ENCODE measurements at regions not wholly inside any gene's neighbourhood (a gene's known extent, or its start where the extent isn't known, plus 50 kb on each side); places are given as distances from the start of the nearest gene placed in this dataset.

DNA sequence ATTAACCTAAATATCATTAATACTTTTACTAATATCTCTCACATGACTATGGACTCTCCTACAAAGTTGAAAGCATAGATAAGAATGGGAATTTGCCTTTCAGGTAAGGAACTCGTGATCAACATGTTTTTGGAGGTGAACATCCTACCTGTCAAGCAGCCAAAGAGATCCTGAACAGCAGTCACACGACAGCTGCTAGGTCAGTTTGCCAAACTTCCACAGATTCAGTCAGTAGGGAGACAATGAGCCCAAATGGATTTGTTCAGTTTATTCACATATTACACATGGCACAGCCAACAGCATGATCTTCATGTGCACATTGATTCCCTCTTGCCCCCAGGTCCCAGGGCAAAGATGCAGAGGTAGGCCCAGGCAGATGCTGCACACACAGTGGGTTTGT lies 86.1 kb upstream of the LOC128125822 start:
- H3K4me1 Mint-ChIP-seq (ENCODE audit: low read depth) = no peaks in the 10 kb centered on the region
- H3K27ac Mint-ChIP-seq = no peak overlapping the region
- H3K36me3 Mint-ChIP-seq (ENCODE audit: low read depth) = no peaks in the 10 kb centered on the region
- no peaks in the 10 kb centered on the region for H3K9me3 Mint-ChIP-seq
- H3K4me3 Mint-ChIP-seq = no peak overlapping the region
- peaks cover 4% of the 10 kb centered on the region for H3K27me3 Mint-ChIP-seq (ENCODE audit: low read depth)

- H3K27me3 Mint-ChIP-seq (ENCODE audit: low read depth) = peaks cover 7% of the 10 kb centered on the region
- no peak overlapping the region for H3K27ac Mint-ChIP-seq
- H3K4me1 Mint-ChIP-seq (ENCODE audit: low read depth) = no peaks in the 10 kb centered on the region
- H3K36me3 Mint-ChIP-seq (ENCODE audit: low read depth) = no peaks in the 10 kb centered on the region
- H3K9me3 Mint-ChIP-seq = no peaks in the 10 kb centered on the region
- H3K4me3 Mint-ChIP-seq = no peak overlapping the region
Measured at GRCh38 chr6:63487103-63487813, 85.0 kb upstream of the LOC128125822 start.

DNA sequence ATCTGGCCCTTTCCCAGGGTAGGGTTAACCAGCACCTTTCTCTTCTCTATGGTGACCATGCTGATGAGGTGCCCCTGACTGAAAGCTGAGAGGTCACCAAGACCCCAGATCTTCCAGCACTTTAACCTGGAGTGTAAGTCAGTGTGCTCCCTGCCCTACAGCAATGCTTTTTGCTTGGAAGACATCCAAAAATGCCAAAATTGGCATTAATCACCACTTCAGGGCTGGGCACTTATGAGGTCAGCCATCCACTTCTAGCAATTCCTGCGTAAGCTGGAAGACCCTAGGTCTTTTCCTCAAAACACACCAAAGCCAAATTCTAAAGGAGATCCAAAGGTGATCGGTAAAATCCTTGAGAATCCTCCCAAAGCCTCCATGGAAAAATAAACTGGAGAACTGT lies 81.2 kb upstream of the LOC128125822 start:
- Mint-ChIP-seq H3K27ac (no peak overlapping the region), H3K36me3 (ENCODE audit: low read depth) (no peaks in the 10 kb centered on the region), H3K9me3 (no peaks in the 10 kb centered on the region), H3K4me3 (no peak overlapping the region), H3K4me1 (ENCODE audit: low read depth) (no peaks in the 10 kb centered on the region), H3K27me3 (ENCODE audit: low read depth) (peaks cover 8% of the 10 kb centered on the region)

- Mint-ChIP-seq H3K27ac (no peak overlapping the region), H3K27me3 (ENCODE audit: low read depth) (peaks cover 8% of the 10 kb centered on the region), H3K9me3 (no peaks in the 10 kb centered on the region), H3K4me1 (ENCODE audit: low read depth) (no peaks in the 10 kb centered on the region), H3K36me3 (ENCODE audit: low read depth) (no peaks in the 10 kb centered on the region), H3K4me3 (no peak overlapping the region)
Measured at GRCh38 chr6:63492476-63492875, 79.8 kb upstream of the LOC128125822 start.

DNA sequence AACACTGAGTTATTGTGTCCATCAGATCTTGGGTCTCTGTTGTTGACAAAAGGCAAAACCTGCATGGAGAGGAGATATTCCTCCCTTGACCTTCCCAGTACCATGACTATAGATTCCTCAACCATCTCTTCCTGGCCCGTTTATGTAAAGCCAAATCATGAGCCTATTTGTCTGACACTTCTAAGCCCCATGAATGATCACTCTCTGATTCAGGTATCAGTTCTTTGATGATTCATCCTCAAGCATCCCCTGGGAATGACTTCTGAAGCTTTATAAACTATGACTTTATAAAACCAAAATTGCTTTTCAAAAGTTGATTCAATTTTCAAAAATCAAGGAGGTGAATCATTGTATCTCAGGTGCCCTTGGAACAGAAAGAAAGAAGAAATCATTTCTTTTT lies 78.7 kb upstream of the LOC128125822 start:
- Mint-ChIP-seq H3K27me3 (ENCODE audit: low read depth) (peaks cover 12% of the 10 kb centered on the region), H3K4me1 (ENCODE audit: low read depth) (no peaks in the 10 kb centered on the region), H3K36me3 (ENCODE audit: low read depth) (no peaks in the 10 kb centered on the region), H3K4me3 (no peak overlapping the region), H3K27ac (no peak overlapping the region), H3K9me3 (no peaks in the 10 kb centered on the region)

- peaks cover 12% of the 10 kb centered on the region for H3K27me3 Mint-ChIP-seq (ENCODE audit: low read depth)
- no peaks in the 10 kb centered on the region for H3K9me3 Mint-ChIP-seq
Measured at GRCh38 chr6:63496361-63496804, 75.9 kb upstream of the LOC128125822 start.

DNA sequence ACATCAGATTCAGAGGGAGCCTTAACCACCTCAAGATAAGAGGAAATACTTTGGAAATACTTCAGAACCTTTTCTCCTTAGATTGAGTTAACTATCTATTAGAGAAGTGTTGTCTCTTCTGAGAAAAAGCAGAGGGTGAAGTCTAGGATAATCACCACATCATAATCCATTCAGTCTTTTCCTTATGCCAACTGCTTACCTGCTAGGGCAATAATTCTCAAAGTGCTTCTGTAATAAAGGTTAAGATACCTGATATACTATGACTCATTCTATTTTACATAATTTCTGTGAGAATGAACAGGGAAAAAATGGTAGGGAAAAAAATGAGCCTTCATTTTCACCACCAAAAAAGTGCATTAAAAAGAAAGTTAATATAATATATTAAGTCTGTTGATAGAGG lies 70.1 kb upstream of the LOC128125822 start:
- H3K36me3 Mint-ChIP-seq (ENCODE audit: low read depth) = no peaks in the 10 kb centered on the region
- H3K4me1 Mint-ChIP-seq (ENCODE audit: low read depth) = peaks cover 5% of the 10 kb centered on the region
- H3K4me3 Mint-ChIP-seq = no peak overlapping the region
- no peaks in the 10 kb centered on the region for H3K9me3 Mint-ChIP-seq
- no peak overlapping the region for H3K27ac Mint-ChIP-seq
- peaks cover 4% of the 10 kb centered on the region for H3K27me3 Mint-ChIP-seq (ENCODE audit: low read depth)

More at GRCh38 chr6:63496361-63496804, 75.9 kb upstream of the LOC128125822 start:
- Mint-ChIP-seq H3K27ac (no peak overlapping the region), H3K36me3 (ENCODE audit: low read depth) (no peaks in the 10 kb centered on the region), H3K4me3 (no peak overlapping the region), H3K4me1 (ENCODE audit: low read depth) (no peaks in the 10 kb centered on the region)

- no peak overlapping the region for H3K4me3 Mint-ChIP-seq
- H3K27ac Mint-ChIP-seq = no peak overlapping the region
- no peaks in the 10 kb centered on the region for H3K36me3 Mint-ChIP-seq (ENCODE audit: low read depth)
- H3K4me1 Mint-ChIP-seq (ENCODE audit: low read depth) = peaks cover 5% of the 10 kb centered on the region
- H3K27me3 Mint-ChIP-seq (ENCODE audit: low read depth) = peaks cover 4% of the 10 kb centered on the region
- no peaks in the 10 kb centered on the region for H3K9me3 Mint-ChIP-seq
Measured at GRCh38 chr6:63503199-63503598, 69.1 kb upstream of the LOC128125822 start.

GRCh38 chr6:63504777-63505384 lies 67.4 kb upstream of the LOC128125822 start:
- Mint-ChIP-seq H3K9me3 (no peaks in the 10 kb centered on the region), H3K27me3 (ENCODE audit: low read depth) (no peaks in the 10 kb centered on the region), H3K36me3 (ENCODE audit: low read depth) (no peaks in the 10 kb centered on the region), H3K27ac (peak overlapping the region; percentile 1), H3K4me1 (ENCODE audit: low read depth) (peaks cover 5% of the 10 kb centered on the region), H3K4me3 (no peak overlapping the region)

DNA sequence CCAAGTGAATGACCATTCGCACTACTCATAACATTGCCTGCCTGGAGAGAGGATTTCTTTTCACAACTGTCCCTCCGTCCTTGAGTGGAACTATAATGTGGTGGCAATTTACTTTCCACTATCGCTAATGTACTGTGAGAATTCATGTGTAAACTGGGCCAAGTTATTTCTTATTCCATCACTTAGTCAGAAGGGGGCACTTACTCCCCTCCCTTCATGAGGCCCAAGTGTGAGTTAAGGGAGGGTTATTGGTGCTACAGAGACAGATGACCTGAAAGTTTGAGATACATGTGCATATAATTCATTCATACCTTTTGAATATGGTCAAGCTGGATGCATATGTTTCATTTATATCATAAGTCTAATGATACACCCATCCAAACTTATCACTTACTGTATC lies 65.2 kb upstream of the LOC128125822 start:
- H3K9me3 Mint-ChIP-seq = no peaks in the 10 kb centered on the region
- no peaks in the 10 kb centered on the region for H3K36me3 Mint-ChIP-seq (ENCODE audit: low read depth)
- no peak overlapping the region for H3K27ac Mint-ChIP-seq

GRCh38 chr6:63509652-63510352 lies 62.5 kb upstream of the LOC128125822 start:
- Mint-ChIP-seq H3K27me3 (ENCODE audit: low read depth) (peaks cover 5% of the 10 kb centered on the region), H3K4me1 (ENCODE audit: low read depth) (peaks cover 7% of the 10 kb centered on the region), H3K4me3 (no peak overlapping the region), H3K27ac (no peak overlapping the region), H3K36me3 (ENCODE audit: low read depth) (no peaks in the 10 kb centered on the region), H3K9me3 (no peaks in the 10 kb centered on the region)

More for the DNA sequence above, 65.2 kb upstream of the LOC128125822 start:
- peaks cover 8% of the 10 kb centered on the region for H3K4me1 Mint-ChIP-seq (ENCODE audit: low read depth)
- H3K27me3 Mint-ChIP-seq (ENCODE audit: low read depth) = no peaks in the 10 kb centered on the region
- no peak overlapping the region for H3K4me3 Mint-ChIP-seq

DNA sequence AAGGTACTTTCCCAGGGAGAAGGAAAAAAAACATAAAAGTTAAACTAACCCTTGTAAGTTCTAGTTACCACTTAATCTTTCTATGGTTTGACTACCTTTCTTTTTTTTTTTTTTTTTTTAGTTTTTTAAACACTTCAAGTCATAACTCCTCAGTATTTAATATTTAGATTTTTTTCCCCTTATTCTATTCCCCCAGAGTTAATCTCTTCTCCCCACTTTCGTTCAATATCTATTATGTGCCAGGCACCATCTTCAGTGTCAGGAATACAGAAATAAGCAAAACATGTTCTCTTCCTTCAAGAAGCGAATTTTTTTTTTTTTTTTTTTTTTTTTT lies 62.0 kb upstream of the LOC128125822 start:
- Mint-ChIP-seq H3K9me3 (no peaks in the 10 kb centered on the region), H3K36me3 (ENCODE audit: low read depth) (no peaks in the 10 kb centered on the region), H3K27ac (no peak overlapping the region), H3K27me3 (ENCODE audit: low read depth) (peaks cover 5% of the 10 kb centered on the region), H3K4me1 (ENCODE audit: low read depth) (peaks cover 4% of the 10 kb centered on the region), H3K4me3 (no peak overlapping the region)

- Mint-ChIP-seq H3K27me3 (ENCODE audit: low read depth) (peaks cover 8% of the 10 kb centered on the region), H3K4me3 (no peak overlapping the region), H3K27ac (no peak overlapping the region), H3K4me1 (ENCODE audit: low read depth) (peaks cover 4% of the 10 kb centered on the region), H3K36me3 (ENCODE audit: low read depth) (no peaks in the 10 kb centered on the region), H3K9me3 (no peaks in the 10 kb centered on the region)
Measured at GRCh38 chr6:63510849-63511248, 61.4 kb upstream of the LOC128125822 start.

- peaks cover 17% of the 10 kb centered on the region for H3K27me3 Mint-ChIP-seq (ENCODE audit: low read depth)
- H3K4me1 Mint-ChIP-seq (ENCODE audit: low read depth) = peaks cover 5% of the 10 kb centered on the region
- H3K4me3 Mint-ChIP-seq = no peak overlapping the region
- H3K9me3 Mint-ChIP-seq = no peaks in the 10 kb centered on the region
- no peak overlapping the region for H3K27ac Mint-ChIP-seq
- no peaks in the 10 kb centered on the region for H3K36me3 Mint-ChIP-seq (ENCODE audit: low read depth)
Measured at GRCh38 chr6:63514488-63515173, 57.6 kb upstream of the LOC128125822 start.
